ENCODE measurements at regions not wholly inside any gene's neighbourhood (a gene's known extent, or its start where the extent isn't known, plus 50 kb on each side); places are given as distances from the start of the nearest gene placed in this dataset.
"Not testable (repeated sequence)": the region's sequence is repeated elsewhere in the genome, so short reads cannot be mapped to it uniquely, and the experiment has no call there.

DNA sequence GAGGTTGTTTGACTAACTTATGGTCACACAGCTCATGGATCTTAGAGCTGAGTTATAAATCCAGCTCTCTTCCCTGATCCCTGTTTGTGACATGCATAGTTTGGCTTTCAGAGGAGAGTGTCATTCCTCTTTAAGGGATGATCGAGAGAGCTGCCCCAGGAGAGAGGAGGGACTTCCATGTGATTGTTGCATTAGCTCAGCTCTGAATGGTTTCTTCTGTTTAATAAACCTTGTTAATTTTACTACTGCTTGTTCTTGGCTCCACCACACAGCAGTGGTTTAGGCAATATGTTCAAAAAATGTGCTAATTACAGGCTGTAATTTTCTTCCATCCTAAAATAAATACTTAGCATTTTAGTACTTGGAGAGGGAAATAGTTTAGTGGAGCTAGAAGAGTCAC is 152.5 kb downstream of the C12orf75 start:
- no peak for DNase-seq

DNA sequence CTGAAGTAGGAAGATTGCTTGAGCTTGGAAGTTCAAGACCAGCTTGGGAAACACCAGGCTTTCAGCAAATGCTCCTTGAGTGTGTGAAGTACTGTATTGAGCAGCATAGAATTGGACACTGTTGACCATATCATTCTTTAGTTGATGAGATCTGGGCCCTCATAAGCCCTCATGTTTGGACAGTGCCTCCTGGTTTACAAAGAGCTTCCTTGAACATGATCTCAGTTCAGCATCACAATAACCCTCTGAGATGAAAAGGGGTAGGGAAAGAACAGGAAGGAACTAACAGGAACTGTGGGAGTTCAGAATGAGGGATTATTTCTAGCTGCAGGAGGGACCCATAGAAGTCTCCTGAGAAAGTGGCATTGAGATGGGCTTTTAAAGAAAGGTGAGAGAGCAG is 153.2 kb downstream of the C12orf75 start:
- DNase-seq = no peak

DNA sequence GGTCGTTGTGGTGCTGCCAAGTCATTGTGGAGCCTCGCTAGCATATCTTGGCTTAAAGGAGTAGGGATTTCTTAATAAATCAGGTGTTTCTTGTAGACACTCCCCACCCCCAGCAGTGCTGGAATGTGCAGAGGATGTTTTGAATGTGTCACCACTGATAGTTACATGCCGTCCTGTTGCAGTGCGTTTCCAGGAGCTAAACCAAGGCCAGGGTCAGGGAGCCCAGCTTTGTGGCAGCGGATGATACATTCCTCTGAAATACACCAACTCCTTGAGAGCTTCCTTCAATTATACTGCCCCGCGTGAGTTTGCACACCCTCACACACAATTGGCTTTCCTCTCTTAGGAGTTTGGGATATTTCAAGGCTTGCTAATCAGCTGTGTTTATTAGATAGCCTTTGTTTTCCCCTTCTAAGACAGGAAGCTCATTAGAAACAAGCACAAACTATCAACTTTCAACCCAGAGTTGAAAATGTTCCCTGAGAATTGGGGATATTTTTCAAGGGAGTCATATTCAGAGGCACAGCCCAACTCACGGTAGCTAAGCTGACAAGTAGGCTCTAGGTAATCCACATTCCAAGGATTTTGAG is 154.9 kb downstream of the C12orf75 start:
- no peak for DNase-seq

DNA sequence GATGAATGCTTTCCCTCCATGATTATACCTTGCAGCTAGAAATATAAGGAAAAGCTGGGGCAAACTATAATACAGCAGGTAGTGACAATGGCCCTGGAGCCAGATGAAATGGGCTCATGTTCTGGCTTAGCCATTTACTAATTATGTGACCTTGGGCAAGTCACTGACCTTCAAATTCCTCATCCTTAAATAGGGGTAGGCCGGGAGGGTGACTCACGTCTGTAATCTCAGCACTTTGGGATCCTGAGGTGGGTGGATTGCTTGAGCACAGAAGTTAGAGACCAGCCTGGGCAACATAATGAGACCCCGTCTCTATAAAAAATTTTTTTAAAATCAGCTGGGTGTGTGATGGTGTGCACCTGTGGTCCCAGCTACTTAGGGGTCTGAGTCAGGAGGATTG is 155.4 kb downstream of the C12orf75 start:
- DNase-seq = no peak

DNA sequence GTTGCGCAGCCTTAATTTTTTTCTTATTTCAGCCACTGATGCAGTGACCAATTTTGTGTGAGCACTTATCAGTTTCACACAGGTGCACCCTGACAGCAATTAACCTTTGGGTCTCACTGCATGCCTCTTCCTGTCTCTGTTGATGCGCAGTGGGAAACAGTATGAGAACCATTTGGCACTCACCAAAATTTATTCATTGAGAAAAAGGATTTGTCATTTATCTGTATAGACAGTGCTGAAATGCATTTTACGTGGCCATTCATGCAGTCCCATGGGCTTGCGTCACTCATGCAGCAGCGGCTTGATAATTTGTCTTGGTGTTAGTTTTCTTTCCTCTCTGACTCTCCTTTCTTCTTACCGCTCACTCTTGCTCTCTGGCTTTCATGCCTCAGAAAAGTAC is 157.5 kb downstream of the C12orf75 start:
- no peak for DNase-seq

DNA sequence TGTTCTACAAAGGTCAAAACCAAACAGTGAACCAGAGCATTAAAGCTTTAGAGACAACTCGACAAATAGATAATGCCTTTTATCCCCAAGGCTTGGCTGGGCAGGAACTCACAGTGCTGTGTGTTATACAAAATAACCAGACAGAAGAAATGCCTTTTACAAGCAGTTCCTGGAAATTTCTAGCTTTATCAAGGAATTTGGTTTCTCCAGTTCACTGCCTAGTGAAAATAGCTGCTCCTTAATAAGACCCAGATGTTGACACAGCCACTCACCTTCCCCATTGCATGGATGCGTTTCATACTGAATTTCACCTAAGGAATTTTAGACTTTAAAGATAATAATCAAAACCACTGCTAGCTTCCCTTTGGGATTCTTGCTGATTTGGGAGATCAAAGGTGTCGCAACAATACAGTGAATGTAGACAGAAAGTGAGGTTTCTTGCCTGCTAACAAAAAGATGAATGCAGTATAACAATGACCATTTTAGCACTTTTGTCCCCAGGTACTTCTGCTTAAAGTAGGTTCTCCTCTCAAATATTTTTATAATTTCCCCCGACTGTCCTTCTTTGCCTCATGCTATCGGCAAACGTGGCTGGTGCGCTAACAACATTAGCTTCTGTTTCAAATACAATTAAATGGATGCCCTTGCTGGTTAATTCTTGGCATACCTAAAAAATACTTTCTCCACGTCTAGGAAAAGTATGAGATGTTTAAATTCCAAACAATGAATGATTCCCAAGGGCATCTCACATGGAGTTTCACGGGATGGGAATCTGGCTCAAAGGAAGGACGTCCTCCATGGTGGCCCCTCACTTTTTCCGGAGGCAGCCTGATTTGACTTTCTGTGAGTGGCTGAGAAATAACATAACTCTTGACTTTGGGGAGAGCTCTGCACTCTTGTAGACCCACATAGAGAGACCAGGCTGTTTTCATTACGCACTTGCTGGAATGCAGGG is 162.4 kb downstream of the C12orf75 start:
- no peak for DNase-seq

DNA sequence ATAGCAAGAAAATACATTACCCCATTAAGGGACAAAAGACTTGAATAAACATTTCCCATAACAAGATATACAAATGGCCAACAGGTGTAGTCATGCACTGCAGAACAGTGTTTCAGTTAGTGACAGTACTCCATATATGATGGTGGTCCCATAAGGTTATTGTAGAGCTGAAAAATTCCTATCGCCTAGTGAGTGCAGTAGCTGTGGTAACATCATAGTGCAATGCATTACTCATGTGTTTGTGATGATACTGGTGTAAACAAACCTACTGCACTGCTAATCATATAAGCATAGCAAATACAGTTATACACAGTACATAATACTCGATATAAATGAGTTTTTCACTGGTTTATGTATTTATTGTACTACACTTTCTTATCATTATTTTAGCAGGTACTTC is 168.7 kb downstream of the C12orf75 start:
- DNase-seq = no peak

DNA sequence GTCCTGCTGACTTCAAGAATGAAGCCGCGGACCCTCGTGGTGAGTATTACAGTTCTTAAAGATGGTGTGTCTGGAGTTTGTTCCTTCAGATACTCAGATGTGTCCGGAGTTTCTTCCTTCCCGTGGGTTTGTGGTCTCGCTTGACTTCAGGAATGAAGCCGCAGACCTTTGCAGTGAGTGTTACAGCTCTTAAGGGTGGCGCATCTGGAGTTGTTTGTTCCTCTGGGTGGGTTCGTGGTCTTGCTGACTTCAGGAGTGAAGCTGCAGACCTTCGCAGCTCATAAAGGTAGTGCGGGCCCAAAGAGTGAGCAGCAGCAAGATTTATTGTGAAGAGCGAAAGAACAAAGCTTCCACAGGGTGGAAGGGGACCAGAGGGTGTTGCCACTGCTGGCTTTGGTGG is 170.2 kb downstream of the C12orf75 start:
- DNase-seq = not testable (repeated sequence)

DNA sequence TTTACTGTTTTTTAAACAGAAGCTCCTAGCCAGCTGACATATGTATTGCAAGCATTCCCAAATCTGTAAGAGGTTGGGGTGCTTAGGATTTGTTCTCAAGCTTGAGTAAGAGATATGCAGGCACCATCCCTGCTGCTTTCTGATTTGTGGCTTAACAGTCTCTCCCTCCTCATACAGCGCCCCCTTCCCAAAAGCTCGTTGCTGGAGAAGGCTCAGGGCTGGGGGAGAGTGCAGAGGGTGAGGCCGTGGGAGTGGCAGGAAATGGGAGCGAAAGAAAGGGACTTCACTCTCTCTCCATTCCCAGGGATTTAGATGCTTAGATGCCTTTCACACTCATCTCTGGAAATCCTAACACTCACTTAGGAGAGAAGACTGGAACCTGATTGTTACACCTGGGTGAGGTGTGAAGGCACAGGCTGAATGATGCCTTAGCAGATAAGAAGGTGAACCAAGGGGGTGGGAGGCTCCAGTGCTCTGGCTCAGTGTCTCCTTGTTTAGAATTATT is 172.0 kb downstream of the C12orf75 start:
- DNase-seq = no peak

DNA sequence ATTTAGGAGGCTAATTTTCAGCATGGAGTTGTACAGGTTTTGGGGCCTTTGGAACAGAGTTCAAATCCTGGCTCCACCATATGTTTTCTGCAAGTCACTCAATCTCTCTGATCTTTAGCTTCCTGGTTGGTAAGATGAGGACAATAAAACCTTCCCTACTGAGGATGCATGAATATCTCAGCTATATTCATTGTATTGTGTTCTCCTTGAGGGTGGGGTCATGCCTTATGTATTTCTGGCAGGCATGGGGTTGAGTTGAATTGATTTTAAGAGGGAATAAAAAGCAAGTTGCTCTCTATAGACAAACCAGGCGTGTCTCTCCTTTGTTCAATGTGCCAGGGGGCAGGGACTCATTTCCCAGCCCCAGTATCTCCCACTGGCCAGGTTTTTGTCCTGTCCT is 173.1 kb downstream of the C12orf75 start:
- DNase-seq = no peak

DNA sequence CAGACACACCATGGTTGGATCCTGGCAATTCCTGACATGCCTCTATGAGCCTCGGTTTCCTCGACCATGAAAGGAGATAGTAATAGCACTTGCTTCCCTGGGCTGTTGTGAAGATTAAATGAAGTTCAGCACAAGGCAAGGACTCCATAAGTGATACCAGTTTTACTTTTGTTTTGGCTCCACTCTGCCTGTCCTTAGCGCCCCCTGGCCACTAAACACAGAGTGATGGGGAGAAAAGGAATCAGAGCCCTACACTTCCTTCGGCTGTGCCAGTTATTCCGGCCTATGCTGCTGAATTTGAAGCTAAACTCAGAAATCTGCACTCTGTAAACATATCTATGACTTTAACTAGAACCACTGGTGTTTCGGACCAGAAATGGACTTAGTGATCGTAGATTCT is 173.8 kb downstream of the C12orf75 start:
- no peak for DNase-seq

DNA sequence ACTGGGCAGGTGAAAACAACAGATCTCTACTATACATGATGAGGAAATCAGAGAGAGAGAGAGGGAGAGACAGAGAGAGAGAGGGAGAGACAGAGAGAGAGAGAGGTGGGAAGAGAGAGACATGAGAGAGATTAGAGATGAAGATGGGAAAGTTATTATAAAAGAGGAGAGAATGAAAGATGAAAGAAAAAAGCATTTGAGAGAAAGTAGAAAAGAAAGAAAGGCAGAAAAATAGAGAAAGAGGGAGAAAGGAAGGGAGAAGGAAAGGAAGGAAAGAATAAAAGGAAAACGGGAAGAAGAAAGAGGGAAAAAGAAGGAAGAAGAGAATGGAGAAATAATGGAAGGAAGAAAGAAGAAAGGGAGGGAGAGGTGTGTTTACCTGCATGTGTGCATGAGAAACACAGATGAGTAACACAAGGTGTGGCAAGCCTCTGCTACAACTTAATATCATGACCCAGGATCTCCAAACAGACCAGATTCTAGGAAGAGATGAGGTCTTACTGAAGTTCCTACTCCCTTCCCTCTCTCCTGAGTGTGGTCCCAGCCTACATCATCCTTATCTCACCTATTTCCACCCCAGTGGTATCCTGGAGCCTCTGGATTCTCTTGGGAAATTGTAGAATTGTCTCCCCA is 176.3 kb downstream of the C12orf75 start:
- no peak for DNase-seq

DNA sequence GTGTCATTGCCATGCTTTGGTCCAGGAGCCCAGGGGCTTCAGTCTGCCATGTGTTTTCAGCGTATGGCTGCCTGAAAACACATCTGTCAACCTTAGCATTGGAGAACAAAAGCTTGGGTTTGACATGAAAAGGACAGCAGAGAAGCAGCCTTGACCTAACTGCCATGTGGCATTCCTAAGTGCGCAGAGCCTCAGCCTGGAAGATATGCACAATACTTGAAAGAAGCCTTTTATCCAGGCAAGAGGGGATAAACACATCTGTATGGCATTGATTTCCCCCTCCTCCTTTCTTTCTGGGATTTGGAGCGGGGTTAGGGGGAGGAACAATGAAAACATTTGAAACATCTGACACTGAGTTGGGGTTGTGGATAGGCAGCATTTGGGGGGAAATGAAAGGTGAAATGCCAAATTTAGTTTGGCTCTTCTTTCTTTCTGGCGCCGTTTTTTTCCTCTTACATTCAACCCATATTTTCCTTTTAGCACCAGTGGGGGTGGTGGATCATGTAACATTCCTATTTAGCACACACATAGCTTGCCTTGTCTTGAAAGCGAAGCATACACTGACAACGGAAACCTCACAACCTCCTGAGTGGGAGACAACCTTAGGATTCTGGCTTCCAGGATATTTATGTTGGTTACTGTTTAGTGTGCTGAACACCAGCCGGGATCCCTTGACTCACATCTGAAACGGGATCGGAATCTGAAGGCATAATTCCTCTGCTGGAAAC is 177.0 kb downstream of the C12orf75 start:
- no peak for DNase-seq

DNA sequence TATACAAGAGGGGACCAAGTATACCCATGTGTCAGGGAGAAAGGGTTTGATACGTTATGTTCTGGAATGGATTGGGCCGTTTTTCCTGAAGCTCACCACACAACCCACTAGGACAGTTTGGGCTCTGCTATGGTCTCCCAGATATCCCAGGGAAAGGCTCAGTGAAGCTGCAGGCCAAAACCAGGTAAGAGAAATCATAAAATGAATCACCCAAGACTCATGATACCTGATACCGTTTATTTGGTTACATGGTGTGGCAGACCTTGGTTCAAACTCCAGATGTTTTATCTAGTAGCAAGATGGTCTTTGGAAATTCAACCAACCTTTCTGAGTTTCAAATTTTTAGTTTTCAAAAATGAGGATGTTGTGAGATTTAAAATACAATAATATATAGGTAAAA is 177.6 kb downstream of the C12orf75 start:
- no peak for DNase-seq

DNA sequence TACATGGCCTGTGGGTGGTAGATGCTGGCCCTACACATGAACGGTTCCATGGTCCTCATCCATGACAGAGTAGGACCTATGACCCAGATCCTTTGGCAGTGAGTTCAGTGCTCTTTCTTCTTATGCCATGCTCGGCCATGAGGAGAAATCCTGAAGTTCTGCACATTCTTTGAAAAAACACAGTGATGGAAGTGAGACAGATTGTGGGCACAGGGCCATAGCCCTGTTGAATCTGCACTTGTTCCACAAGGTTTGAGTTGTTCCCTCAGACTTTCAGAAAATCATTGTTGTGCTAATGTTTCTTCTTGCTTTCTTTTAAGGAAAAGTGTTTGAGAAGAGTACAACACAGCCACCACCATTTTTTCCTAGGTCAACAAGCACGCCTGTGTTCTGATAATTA is 180.0 kb downstream of the C12orf75 start:
- DNase-seq = no peak

DNA sequence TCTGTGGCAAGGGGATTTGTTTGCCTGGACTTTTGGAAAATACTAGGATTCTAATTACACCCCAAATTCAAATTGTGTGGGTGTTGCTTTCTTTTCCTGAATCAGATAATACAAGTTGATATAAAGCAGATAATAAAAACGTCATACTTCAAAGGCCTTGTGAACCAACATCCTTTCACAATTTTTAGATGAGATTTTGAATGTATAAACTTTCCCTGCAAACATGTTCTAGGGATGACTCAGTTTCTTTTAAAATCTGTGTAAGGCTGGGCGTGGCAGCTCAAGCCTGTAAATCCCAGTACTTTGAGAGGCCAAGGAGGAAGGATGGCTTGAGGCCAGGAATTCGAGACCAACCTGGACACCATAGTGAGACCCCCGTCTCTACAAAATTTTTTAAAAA is 182.4 kb downstream of the C12orf75 start:
- not testable (repeated sequence) for DNase-seq

DNA sequence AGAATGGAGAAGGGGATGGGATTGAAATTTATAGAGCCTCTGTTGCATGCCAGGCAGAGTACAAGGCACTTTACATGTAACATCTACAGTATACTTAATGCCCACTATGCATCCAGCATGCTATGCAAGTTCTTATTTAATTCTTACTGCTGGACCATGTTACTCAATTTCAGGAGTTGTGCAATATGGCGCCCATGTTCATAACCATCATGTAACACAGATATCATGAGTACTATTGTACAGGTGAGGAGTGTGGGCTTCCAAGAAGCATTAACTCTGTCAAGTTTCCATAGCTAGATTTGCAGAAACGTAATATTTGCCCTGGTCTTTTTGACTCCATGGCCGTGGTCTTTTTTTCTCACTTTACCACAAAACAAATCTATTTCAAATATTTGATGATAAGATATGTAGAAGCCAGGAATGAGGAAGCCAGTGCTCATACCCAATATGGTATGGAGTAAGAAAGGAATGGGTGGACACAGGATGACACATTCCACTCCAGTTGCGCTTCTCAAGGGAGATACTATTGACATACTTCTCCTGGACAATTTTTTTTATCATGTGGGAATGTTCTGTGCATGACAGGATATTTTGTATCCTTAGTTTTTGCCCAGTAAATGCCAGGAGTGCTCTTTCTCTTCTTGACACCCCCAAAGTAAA is 191.8 kb downstream of the C12orf75 start:
- no peak for DNase-seq

DNA sequence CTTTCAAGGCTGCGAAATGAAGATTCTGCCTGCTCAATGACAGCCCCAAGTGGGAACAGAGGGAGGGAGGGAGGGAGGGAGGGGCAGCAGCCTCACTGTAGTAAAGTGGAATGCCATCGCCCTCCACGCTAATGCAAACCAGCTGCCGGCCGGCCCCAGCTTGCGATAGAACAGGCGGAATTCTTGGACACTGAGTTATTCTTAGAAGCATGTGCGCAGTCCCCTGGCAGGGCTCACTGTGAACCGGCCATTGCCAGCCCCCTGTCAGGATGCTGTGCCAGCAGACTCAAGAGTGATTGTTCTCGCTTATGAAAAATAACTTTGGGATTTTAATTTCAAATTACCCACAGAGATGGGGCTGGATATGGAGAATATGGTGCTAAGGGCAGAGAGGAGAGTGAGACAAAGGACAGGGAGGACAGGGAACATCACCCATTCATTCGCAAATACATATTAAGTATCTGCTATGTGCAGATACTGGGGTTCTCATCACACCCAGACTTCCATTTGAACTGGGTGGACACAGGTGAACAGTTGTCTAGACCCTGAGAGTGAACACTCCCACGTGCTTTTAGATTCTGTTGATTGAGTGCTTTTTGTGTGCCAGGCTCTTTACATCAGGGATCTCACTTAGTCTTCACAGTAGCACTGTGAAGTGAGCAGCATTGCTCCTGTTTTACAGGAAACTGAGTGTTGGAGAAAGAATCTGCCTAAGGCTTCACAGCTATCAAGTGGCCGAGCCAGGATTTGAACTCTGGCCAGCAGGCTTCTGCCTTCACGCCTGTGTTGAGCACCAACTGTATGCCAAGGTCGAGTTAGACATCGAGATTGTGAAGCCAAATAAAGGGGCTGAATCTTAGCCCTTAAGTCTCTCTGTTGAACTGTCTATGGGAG is 192.9 kb downstream of the C12orf75 start:
- no peak for DNase-seq

DNA sequence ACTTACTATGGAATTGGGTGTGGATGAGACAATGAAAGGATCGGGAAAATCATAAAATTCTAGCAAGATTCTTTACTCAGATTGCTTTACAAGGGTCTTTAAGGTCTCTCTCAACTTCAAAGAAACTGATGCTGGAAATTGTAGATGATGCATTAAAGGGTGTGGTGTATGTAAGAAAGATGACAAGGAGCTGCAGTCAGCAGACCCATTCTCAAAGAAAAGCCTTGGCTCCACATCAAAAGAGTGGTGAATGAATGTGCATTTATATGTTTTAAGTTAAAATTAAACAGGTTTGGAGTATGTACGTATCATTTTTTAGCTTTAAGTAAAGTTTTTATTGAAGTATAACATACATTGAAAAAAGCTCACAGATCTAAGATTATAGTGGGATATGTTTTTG is 194.5 kb downstream of the C12orf75 start:
- DNase-seq = no peak

DNA sequence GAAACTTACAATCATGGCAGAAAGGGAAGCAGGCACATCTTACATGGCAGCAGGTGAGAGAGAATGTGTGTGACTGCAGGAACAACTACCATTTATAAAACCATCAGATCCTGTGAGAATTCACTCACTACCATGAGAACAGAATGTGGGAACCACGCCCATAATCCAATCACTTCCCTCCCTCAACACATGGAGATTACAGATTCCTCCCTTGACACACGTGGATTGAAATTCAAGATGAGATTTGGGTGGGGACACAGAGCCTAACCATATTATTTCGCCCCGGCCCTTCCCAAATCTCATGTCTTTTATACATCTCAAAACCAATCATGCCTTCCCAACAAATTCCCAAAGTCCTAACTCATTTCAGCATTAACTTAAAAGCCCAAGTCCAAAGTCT is 203.6 kb downstream of the C12orf75 start:
- no peak for DNase-seq

DNA sequence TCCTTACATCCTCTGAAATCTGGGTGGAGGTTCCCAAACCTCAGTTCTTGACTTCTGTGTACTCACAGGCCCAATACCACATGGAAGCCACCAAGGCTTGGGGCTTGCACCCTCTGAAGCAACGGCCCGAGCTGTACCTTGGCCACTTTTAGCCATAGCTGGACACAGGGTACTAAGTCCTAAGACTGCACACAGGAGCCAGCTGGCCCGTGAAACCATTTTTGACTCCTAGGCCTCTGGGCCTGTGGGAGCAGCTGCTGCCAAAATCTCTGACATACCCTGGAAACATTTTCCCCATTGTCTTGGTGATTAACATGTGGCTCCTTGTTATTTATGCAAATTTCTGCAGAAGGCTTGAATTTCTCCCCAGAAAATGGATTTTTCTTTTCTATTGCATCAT is 204.5 kb downstream of the C12orf75 start:
- DNase-seq = not testable (repeated sequence)

DNA sequence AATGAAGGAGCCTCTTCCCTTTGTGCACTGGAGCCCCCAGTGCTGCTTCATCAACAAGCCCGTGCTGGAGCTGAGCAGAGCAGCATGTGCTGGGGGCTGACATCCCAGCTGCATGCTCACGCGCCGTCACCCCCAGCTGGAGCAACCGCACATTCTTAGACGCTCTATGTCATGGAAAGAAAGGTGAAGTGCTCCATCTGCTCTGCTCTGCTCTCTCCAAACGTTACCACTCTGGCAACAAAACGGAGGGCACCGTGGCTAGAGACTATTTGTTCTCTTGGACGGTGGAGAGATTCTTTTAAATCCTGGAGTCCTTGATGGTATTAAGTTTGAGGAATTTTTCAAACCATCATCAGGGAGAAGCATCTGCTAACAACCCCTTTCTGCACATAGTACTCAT is 208.4 kb downstream of the C12orf75 start:
- DNase-seq = no peak
